ENCODE measurements at regions not wholly inside any gene's neighbourhood (a gene's known extent, or its start where the extent isn't known, plus 50 kb on each side); places are given as distances from the start of the nearest gene placed in this dataset.
A peak's percentile ranks its signal among the peaks of the same experiment; 100 is the strongest.

GRCh38 chr2:45171136-45171501 lies 161.9 kb upstream of the SIX2 start:
- Histone ChIP-seq H3K27ac (peak overlapping the region in 1 of 2 donors; percentile 9), H3K4me1 (ENCODE audit: control insufficient read depth in 1 of 2, low read depth in 2 of 2) (peaks cover 4 to 34% of the 10 kb centered on the region in 2 donors), H3K27me3 (replicated peaks; ENCODE audit: insufficient read depth) (no peaks in the 10 kb centered on the region), H3K36me3 (no peaks in the 10 kb centered on the region), H3K9me3 (no peaks in the 10 kb centered on the region), H3K4me3 (no peak overlapping the region)
- TF ChIP-seq CTCF (IDR thresholded peaks at IDR 0.05), result no peak
- no peak for ATAC-seq (ENCODE audit: insufficient number of reproducible peaks, low FRiP score, low read depth)
- DNase-seq (ENCODE audit: low spot score), result no peak

GRCh38 chr2:45170191-45171135 lies 161.2 kb upstream of the SIX2 start:
- peaks cover 4 to 34% of the 10 kb centered on the region in 2 donors for H3K4me1 ChIP-seq (ENCODE audit: control insufficient read depth in 1 of 2, low read depth in 2 of 2)
- peak overlapping the region; percentile 33 to 50 for H3K27ac ChIP-seq
- H3K4me3 ChIP-seq, result peak overlapping the region; percentile 78
- no peaks in the 10 kb centered on the region for H3K9me3 ChIP-seq
- ATAC-seq (ENCODE audit: insufficient number of reproducible peaks, low FRiP score, low read depth) (no peak), DNase-seq (ENCODE audit: low spot score) (no peak)
- no peak for TF ChIP-seq CTCF (IDR thresholded peaks at IDR 0.05)
- H3K27me3 ChIP-seq (replicated peaks; ENCODE audit: insufficient read depth), result no peaks in the 10 kb centered on the region
- H3K36me3 ChIP-seq, result no peaks in the 10 kb centered on the region

- peaks cover 4 to 34% of the 10 kb centered on the region in 2 donors for H3K4me1 ChIP-seq (ENCODE audit: control insufficient read depth in 1 of 2, low read depth in 2 of 2)
- no peaks in the 10 kb centered on the region for H3K27me3 ChIP-seq (replicated peaks; ENCODE audit: insufficient read depth)
- no peak for TF ChIP-seq CTCF (IDR thresholded peaks at IDR 0.05)
- H3K36me3 ChIP-seq, result no peaks in the 10 kb centered on the region
- H3K4me3 ChIP-seq, result peak overlapping the region; percentile 78
- H3K9me3 ChIP-seq, result no peaks in the 10 kb centered on the region
- ATAC-seq (ENCODE audit: insufficient number of reproducible peaks, low FRiP score, low read depth), result no peak
- no peak for DNase-seq (ENCODE audit: low spot score)
- H3K27ac ChIP-seq, result peak overlapping the region; percentile 33 to 50
Measured at GRCh38 chr2:45169339-45170190, 160.3 kb upstream of the SIX2 start.

GRCh38 chr2:45168711-45169338 lies 159.6 kb upstream of the SIX2 start:
- Histone ChIP-seq H3K9me3 (no peaks in the 10 kb centered on the region), H3K36me3 (no peaks in the 10 kb centered on the region), H3K27ac (peak overlapping the region; percentile 33 to 50), H3K27me3 (replicated peaks; ENCODE audit: insufficient read depth) (no peaks in the 10 kb centered on the region), H3K4me1 (ENCODE audit: control insufficient read depth in 1 of 2, low read depth in 2 of 2) (peaks cover 4 to 29% of the 10 kb centered on the region in 2 donors), H3K4me3 (peak overlapping the region; percentile 78)
- DNase-seq (ENCODE audit: low spot score), result no peak
- no peak for ATAC-seq (ENCODE audit: insufficient number of reproducible peaks, low FRiP score, low read depth)
- no peak for TF ChIP-seq CTCF (IDR thresholded peaks at IDR 0.05)

All from thoracic aorta (tissue), 2 donors.